Neuronal stem cell (in vitro differentiated cells): ENCODE measurements at regions not wholly inside any gene's neighbourhood (a gene's known extent, or its start where the extent isn't known, plus 50 kb on each side); places are given as distances from the start of the nearest gene placed in this dataset.
"Not testable (repeated sequence)": the region's sequence is repeated elsewhere in the genome, so short reads cannot be mapped to it uniquely, and the experiment has no call there.

Experiments used
- DNase-seq: peaks from one replicate; pipeline ENCODE4 v3.0.0-alpha.2; 2013; ENCODE audit warnings: low spot score
- H2AFZ ChIP-seq: one replicate; pipeline ENCODE4 v1.6.1; 2013; ENCODE audit warnings: mild to moderate bottlenecking, low read length, inconsistent platforms
- H2AK5ac ChIP-seq: 2 replicates; pipeline ENCODE4 v1.6.1; 2013; ENCODE audit warnings: low read depth, mild to moderate bottlenecking, inconsistent platforms, low read length, moderate library complexity, mixed read lengths
- H2BK120ac ChIP-seq: 2 replicates; pipeline ENCODE4 v1.6.1; 2013; ENCODE audit warnings: low read depth, mild to moderate bottlenecking, inconsistent platforms, low read length, moderate library complexity, mixed read lengths
- H2BK12ac ChIP-seq: one replicate; pipeline ENCODE4 v1.6.1; 2013; ENCODE audit warnings: low read length, inconsistent platforms
- H2BK15ac ChIP-seq: 2 replicates; pipeline ENCODE4 v1.6.1; 2013; ENCODE audit warnings: mild to moderate bottlenecking, low read length, inconsistent platforms, mixed read lengths
- H2BK5ac ChIP-seq: one replicate; pipeline ENCODE4 v1.6.1; 2013; ENCODE audit warnings: inconsistent platforms, mild to moderate bottlenecking, low read length, moderate library complexity
- H3K14ac ChIP-seq: one replicate; pipeline ENCODE4 v1.6.1; 2013; ENCODE audit warnings: low read length, inconsistent platforms
- H3K18ac ChIP-seq: 2 replicates; pipeline ENCODE4 v1.6.1; 2013; ENCODE audit warnings: low read length, inconsistent platforms
- H3K23ac ChIP-seq: 2 replicates; pipeline ENCODE4 v1.6.1; 2013; ENCODE audit warnings: low read depth, mild to moderate bottlenecking, mixed read lengths, low read length, inconsistent platforms; ENCODE audit not compliant: poor library complexity
- H3K27ac ChIP-seq: replicated peaks from 3 replicates; pipeline ENCODE4 v1.5.1; 2013; ENCODE audit warnings: low read length, inconsistent platforms
- H3K27me3 ChIP-seq, 3 experiments: 2 replicates each; pipeline ENCODE4 v1.6.1; 2013; ENCODE audit warnings: low read length in 3 of 3, mild to moderate bottlenecking in 2 of 3, inconsistent platforms in 1 of 3, low read depth in 1 of 3, mixed read lengths in 1 of 3, moderate library complexity in 1 of 3; ENCODE audit not compliant: control insufficient read depth in 3 of 3, insufficient read depth in 3 of 3
- H3K36me3 ChIP-seq, 2 donors: replicated peaks in 1 of 2; 2 replicates each; pipeline ENCODE4 v1.6.1; 2013; ENCODE audit warnings: low read length in 2 of 2; ENCODE audit not compliant: control insufficient read depth in 2 of 2, insufficient read depth in 2 of 2
- H3K4ac ChIP-seq: 2 replicates; pipeline ENCODE4 v1.6.1; 2013; ENCODE audit warnings: inconsistent platforms, mild to moderate bottlenecking, low read length, moderate library complexity
- H3K4me1 ChIP-seq, 2 donors: 1 replicate in 1 of 2; 2 replicates in 1 of 2; pipeline ENCODE4 v1.6.1; 2013; ENCODE audit warnings: low read length in 2 of 2, low read depth in 1 of 2; ENCODE audit not compliant: control insufficient read depth in 2 of 2, insufficient read depth in 1 of 2
- H3K4me2 ChIP-seq: one replicate; pipeline ENCODE4 v1.6.1; 2013; ENCODE audit warnings: mild to moderate bottlenecking, low read length, inconsistent platforms; ENCODE audit not compliant: insufficient read depth, poor library complexity, severe bottlenecking
- H3K4me3 ChIP-seq, 2 donors: 2 replicates each; pipeline ENCODE4 v1.5.1; 2013; ENCODE audit warnings: low read length in 2 of 2, mild to moderate bottlenecking in 2 of 2, inconsistent platforms in 1 of 2, moderate library complexity in 1 of 2
- H3K79me1 ChIP-seq: one replicate; pipeline ENCODE4 v1.6.1; 2013; ENCODE audit warnings: low read depth, mild to moderate bottlenecking, inconsistent platforms, low read length, moderate library complexity
- H3K9ac ChIP-seq: one replicate; pipeline ENCODE4 v1.6.1; 2013; ENCODE audit warnings: mild to moderate bottlenecking, low read depth, low read length, inconsistent platforms; ENCODE audit not compliant: poor library complexity
- H3K9me3 ChIP-seq, 2 donors: replicated peaks in 1 of 2; 2 replicates each; pipeline versions ENCODE3 to v1.6.1; 2013; ENCODE audit warnings: low read length in 2 of 2, mild to moderate bottlenecking in 2 of 2, inconsistent platforms in 1 of 2, low read depth in 1 of 2, mixed read lengths in 1 of 2, moderate library complexity in 1 of 2; ENCODE audit not compliant: control insufficient read depth in 2 of 2, insufficient read depth in 1 of 2
- H4K8ac ChIP-seq: one replicate; pipeline ENCODE4 v1.6.1; 2013; ENCODE audit warnings: low read depth, mild to moderate bottlenecking, inconsistent platforms, low read length, moderate library complexity
- H4K91ac ChIP-seq: one replicate; pipeline ENCODE4 v1.6.1; 2013; ENCODE audit warnings: low read length, low read depth, mild to moderate bottlenecking, inconsistent platforms; ENCODE audit not compliant: poor library complexity
- WGBS, 2 donors: extraction: QIAGEN DNeasy Blood & Tissue Kit; methylation state at CpG; one replicate each; pipeline ENCODE4 v1.1.7; 2013; ENCODE audit warnings: missing lambda C conversion rate in 2 of 2, mixed read lengths in 1 of 2; ENCODE audit not compliant: insufficient read length in 2 of 2, insufficient replicate concordance in 1 of 2; ENCODE audit errors: extremely low coverage in 2 of 2; 5-methylcytosine and 5-hydroxymethylcytosine counted together

DNA sequence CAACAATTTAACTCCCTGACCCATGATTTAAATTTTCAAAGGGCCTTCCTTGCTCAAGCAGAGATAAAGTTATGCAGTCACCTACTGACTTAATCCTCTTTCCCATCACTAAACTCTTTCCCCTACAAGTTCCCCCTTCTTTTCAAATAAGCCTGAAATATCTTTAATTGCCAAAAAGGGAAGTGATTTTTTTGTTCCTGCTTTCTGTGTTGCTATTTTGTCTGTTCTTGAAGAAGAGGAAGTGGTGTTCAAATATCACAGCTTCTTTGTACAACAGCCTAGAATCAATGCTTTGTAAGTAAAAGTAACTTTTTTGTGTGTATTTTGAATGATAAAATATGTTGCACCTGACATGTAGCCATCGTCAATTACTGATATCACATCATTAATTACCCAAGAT is 595.9 kb downstream of the CENPC start:
- Histone ChIP-seq H4K8ac (no peak overlapping the region), H2AK5ac (no peak overlapping the region), H3K4me3 (no peak overlapping the region), H3K9ac (no peak overlapping the region), H2BK5ac (no peak overlapping the region), H3K4me1 (no peaks in the 10 kb centered on the region), H3K36me3 (no peaks in the 10 kb centered on the region), H2BK15ac (no peak overlapping the region), H3K27me3 (no peaks in the 10 kb centered on the region), H2AFZ (no peak overlapping the region), H3K4ac (no peak overlapping the region), H3K23ac (no peak overlapping the region), H4K91ac (no peak overlapping the region), H2BK12ac (no peak overlapping the region), H3K79me1 (no peaks in the 10 kb centered on the region), H3K14ac (no peak overlapping the region), H2BK120ac (no peak overlapping the region), H3K9me3 (no peaks in the 10 kb centered on the region), H3K27ac (no peak overlapping the region), H3K18ac (no peak overlapping the region), H3K4me2 (no peak overlapping the region)
- DNase-seq = no peak
- no CpG with 5 or more reads among the region's 1 CpG for WGBS, 2 donors

DNA sequence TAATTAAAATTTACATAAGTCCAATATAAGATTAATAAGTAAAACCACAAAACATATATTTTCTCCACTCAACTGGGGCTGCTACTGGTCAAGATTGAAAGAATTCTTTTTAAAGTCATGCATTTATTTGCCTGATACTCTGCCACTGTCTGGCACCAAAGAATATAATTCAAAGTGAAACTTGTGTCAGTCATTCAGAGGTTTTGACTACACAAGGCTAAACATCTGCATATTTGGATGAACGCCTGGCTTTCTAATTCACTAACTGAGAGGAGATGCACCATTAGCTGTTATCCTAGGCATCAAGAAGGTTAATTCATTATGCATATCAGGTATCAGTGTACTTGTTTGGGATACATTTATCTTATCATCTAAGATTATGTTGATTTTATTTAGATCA is 598.5 kb downstream of the CENPC start:
- no peak overlapping the region for H4K8ac ChIP-seq
- H2BK120ac ChIP-seq = no peak overlapping the region
- no peaks in the 10 kb centered on the region for H3K36me3 ChIP-seq
- H3K79me1 ChIP-seq = no peaks in the 10 kb centered on the region
- no peak overlapping the region for H3K4me2 ChIP-seq
- H2AK5ac ChIP-seq = no peak overlapping the region
- H3K27ac ChIP-seq = no peak overlapping the region
- H2BK15ac ChIP-seq = no peak overlapping the region
- no peak overlapping the region for H3K4me3 ChIP-seq
- no peaks in the 10 kb centered on the region for H3K27me3 ChIP-seq
- WGBS, 2 donors = no CpG with 5 or more reads among the region's 1 CpG
- H3K18ac ChIP-seq = no peak overlapping the region
- H2BK5ac ChIP-seq = no peak overlapping the region
- H3K9ac ChIP-seq = no peak overlapping the region
- H3K14ac ChIP-seq = no peak overlapping the region
- no peak overlapping the region for H4K91ac ChIP-seq
- H2BK12ac ChIP-seq = no peak overlapping the region
- H2AFZ ChIP-seq = no peak overlapping the region
- H3K9me3 ChIP-seq = no peaks in the 10 kb centered on the region
- H3K4me1 ChIP-seq = no peaks in the 10 kb centered on the region
- no peak overlapping the region for H3K4ac ChIP-seq
- no peak overlapping the region for H3K23ac ChIP-seq
- no peak for DNase-seq

- no peak overlapping the region for H4K8ac ChIP-seq
- no peak overlapping the region for H3K9ac ChIP-seq
- peak overlapping the region; percentile 0 for H2AFZ ChIP-seq
- no peaks in the 10 kb centered on the region for H3K79me1 ChIP-seq
- H3K4me2 ChIP-seq = no peak overlapping the region
- no peak overlapping the region for H2BK120ac ChIP-seq
- H3K14ac ChIP-seq = no peak overlapping the region
- no peak overlapping the region for H3K27ac ChIP-seq
- no peak overlapping the region for H3K4me3 ChIP-seq
- WGBS, 2 donors = no CpG with 5 or more reads among the region's 4 CpGs
- no peak overlapping the region for H2BK5ac ChIP-seq
- no peak overlapping the region for H2BK15ac ChIP-seq
- H3K9me3 ChIP-seq = no peaks in the 10 kb centered on the region
- H3K4me1 ChIP-seq = no peaks in the 10 kb centered on the region
- no peaks in the 10 kb centered on the region for H3K27me3 ChIP-seq
- H3K4ac ChIP-seq = no peak overlapping the region
- H4K91ac ChIP-seq = no peak overlapping the region
- no peak overlapping the region for H3K18ac ChIP-seq
- DNase-seq = no peak
- no peak overlapping the region for H3K23ac ChIP-seq
- no peaks in the 10 kb centered on the region for H3K36me3 ChIP-seq
- H2BK12ac ChIP-seq = no peak overlapping the region
- no peak overlapping the region for H2AK5ac ChIP-seq
Observed at GRCh38 chr4:66943112-66943511, 602.2 kb downstream of the CENPC start.

- not testable (repeated sequence) for H3K23ac ChIP-seq, H2BK120ac ChIP-seq, H4K91ac ChIP-seq, H3K36me3 ChIP-seq, H2AK5ac ChIP-seq, H2BK15ac ChIP-seq, H3K9me3 ChIP-seq, H3K18ac ChIP-seq, DNase-seq, H3K14ac ChIP-seq, H3K27me3 ChIP-seq, H3K4me2 ChIP-seq, H4K8ac ChIP-seq, H3K9ac ChIP-seq, H3K79me1 ChIP-seq, H3K4me1 ChIP-seq, H3K4ac ChIP-seq, H3K27ac ChIP-seq, H2BK5ac ChIP-seq, H3K4me3 ChIP-seq, H2BK12ac ChIP-seq, H2AFZ ChIP-seq
- no CpG with 5 or more reads among the region's 3 CpGs for WGBS, 2 donors
Observed at GRCh38 chr4:66931981-66932380, 613.3 kb downstream of the CENPC start.
